Hippocampal formation (tissue), 2 donors: ENCODE measurements at regions not wholly inside any gene's neighbourhood (a gene's known extent, or its start where the extent isn't known, plus 50 kb on each side); places are given as distances from the start of the nearest gene placed in this dataset.

ENCODE experiments used
- DNase-seq, 2 donors: peaks; one replicate each; lab custom pipeline; 2025; lab: John Stamatoyannopoulos, UW

DNA sequence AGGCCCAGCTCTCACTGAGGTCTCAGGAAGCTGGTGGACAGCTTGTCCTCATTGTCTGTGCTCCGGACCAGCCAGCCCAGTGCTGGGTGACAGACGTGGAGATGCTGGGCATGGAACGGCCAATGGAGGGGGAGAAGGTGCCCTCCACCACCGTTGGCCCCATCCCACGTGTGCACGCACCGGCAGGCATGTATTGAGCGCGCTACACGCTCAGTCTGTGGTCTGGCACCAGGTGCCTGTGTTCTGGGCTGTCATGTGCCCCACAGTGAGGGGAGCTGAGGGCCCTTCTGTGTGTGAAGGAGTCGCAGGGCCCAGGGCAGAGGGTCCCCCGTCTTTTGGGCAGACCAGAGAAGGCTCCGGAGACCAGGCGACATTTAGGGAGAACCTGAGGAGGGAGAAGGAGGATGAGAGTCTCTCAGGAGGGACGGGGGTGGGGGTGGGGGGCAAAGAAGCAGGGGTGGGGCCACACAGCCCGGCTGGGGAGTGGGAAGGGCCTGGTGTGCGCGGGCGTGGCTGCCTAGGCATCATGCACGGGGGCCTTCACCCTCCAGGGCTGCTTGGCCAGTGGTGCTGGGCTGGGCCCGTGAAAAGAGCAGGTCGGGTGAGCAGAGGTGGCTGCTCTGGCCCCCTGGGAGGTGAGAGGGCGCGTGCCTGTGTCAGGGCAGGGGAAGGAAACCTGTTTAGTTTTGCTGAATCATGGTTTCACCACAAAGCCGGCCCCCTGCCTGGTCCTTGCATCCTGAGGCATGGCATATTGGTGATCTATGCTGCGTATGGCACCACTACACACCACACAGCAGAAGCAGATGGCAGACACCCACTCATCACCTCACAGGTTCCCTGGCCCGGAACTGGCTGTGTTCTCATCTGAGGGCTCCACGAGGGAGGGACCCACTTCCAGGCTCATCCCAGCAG, 86.7 kb upstream of the TTC34 start:
- DNase-seq = no peak

DNA sequence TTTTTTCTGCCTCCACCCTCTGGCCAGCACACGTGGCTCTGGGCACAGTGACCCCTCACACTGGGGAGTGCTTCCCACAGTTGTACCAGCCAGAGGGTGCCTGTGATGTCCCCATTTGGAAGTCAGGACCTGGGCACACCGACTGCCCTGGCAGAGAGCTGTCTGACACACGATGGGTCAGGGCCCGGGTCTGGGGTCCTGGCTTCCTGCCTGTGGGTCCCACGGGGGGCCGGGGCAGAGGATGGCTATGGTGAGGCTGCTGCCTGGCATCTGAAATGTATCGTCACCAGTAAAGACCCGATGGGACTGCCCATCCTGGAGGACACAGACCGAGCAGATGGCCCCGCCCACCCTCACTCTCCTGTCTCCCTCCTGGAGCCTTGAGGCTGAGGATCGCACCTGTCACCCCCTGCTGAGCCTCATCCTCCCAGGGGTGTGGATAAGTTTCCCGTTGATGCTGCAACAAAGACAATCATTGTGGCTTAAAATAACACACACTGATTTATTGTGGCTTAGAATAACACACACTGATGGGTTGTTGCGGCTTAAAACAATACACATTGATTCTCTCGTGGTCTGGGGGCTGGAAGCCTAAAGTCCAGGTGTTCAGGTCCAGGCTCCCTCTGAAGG, 88.8 kb upstream of the TTC34 start:
- no peak for DNase-seq

GRCh38 chr1:2891923-2892448, 90.5 kb upstream of the TTC34 start:
- DNase-seq = no peak

DNA sequence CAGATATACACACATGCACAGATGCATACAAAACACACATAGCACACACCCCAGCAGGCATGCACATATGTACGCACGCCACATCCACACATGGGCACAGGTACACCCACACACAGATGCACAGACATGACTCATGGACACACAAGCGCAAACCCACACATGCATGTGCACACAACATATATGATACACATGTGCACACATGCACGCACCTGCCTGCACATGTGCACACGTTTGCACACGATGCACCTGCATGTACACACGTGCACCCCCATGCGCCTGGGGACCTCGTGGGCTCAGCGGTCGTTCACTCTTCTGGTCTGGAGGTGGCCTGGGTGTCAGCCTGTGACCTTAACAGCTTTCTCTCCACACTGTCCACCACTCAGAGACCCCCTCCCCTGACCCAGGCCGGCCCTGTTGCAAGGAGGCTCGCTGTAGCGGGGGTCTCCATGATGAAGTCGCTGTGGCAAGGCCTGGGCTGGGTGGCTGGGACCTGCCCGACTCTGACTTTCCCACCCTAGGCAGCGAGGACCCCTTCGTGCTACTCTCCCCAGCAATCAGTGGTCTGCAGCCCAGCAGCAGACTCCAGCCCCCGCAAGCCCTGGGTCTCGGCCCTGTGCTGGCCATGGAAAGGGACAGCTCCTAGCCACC, 92.1 kb upstream of the TTC34 start:
- no peak for DNase-seq

GRCh38 chr1:2894381-2895041, 93.0 kb upstream of the TTC34 start:
- no peak for DNase-seq

GRCh38 chr1:2896824-2897223, 95.3 kb upstream of the TTC34 start:
- no peak for DNase-seq

DNA sequence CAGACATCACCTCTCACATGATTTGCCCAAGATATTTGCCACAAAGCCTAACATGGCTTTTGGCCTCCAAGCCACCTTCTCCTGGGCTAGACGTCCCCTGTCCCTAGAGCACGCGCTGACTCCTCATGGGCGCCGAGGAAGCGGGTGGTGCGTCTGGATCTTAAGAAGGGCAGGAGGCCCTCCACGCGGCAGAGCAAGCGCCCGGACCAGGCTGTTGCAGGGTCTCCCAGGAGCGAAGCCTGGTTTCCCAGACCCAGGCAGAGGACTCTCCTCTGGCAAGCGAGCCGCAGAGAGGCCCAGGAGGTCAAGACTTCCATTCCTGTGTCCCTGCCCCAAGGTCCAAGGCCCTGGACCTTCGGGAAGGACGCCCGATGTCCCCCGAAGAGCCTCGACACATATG, 101.7 kb upstream of the TTC34 start:
- no peak for DNase-seq

DNA sequence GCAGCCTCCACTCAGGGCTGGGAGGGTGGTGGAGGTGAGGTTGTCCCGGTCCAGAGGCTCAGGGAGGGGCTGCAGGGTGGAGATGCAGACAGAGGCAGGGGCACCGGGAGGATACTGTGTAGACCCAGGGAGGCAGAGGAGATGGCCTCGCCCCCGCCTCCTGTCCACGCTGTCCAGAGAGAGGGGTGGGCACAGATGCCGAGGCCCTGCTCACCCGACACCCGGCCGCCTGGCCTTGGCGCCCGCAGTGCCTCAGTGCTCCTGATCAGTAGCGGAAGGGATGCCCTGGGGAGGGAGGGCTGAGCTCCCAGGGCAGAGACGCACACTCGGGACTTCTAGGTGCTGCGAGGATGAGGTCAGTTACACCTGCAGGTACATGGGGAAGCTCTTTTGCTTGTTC, 102.7 kb upstream of the TTC34 start:
- DNase-seq = no peak

- no peak for DNase-seq
These were observed 103.9 kb upstream of the TTC34 start for GRCh38 chr1:2905356-2905755.

DNA sequence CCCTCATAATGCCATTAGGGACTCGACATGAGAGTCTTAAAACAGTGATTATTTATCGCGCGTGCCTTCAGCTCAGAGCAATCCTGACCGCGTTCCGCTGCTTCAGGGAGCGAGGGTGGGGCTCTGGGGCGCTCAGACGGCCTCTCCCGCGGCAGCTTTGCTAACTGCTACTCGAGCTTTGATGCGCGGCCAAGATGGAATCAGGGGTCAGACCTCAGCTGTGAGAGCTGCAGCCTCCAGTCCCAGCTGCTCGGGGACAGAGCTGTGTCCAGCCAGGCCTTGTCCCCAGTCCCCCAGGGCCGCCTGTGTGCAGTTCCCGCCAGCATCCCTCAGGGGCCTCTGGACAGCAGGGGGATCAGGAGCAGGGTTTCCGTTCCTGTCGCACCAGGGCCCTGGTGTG, 104.6 kb upstream of the TTC34 start:
- peak; percentile 5 to 27 for DNase-seq

DNA sequence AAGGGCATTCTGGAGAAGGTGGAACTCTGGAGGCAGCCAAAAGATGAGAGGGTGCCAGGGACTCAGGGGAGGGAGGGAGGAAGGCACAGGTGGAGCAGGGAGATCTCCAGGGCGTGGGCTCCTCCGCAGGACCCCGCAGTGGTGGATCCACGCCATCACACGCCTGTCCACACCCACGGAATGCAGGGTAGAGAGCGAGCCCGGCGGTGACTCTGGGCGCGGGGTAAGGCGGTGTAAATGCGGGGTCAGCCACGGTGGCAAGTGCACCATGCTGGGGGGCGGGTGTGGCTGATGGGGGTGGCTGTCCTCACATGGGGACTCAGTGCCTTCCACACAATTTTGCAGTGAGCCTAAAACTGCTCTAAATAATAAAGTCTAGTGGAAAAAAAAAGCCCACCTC, 105.1 kb upstream of the TTC34 start:
- DNase-seq = no peak

- DNase-seq = no peak
These were observed 105.6 kb upstream of the TTC34 start for GRCh38 chr1:2907051-2907450.

DNA sequence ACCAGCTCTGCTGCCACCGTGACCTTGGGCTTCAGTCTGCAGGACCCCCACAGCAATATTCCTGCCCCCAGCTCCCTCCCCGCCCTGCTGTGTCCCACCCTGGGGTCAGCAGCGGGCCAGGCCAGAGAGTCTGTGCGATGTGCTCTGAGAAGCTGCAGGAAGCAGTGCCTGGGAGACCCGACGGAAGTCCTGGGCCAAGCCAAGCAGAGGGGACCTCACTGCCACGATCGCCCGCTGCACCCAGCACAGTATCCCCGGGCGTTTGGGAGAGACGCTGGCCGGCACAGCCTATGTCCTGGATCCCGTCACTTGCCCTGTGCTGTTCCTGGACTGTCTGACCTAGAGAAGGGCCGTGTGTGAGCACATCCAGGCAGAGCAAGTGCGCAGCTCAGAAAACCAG, 106.6 kb upstream of the TTC34 start:
- no peak for DNase-seq

GRCh38 chr1:2908561-2908960, 107.1 kb upstream of the TTC34 start:
- DNase-seq = no peak

DNA sequence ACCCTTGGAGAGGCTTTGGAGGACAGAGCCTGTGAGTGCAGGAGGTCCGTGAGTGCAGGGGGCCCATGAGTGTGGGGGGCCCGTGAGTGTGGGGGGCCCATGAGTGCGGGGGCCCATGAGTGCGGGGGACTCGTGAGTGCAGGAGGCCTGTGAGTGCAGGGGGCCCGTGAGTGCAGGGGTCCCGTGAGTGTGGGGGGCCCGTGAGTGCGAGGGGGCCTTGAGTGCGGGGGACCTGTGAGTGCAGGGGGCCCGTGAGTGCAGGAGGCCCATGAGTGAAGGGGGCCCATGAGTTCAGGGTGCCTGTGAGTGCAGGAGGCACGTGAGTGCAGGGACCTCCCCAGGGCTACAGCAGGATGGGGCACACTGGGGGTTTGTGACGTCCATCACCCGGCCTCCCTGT, 108.3 kb upstream of the TTC34 start:
- DNase-seq = no peak

DNA sequence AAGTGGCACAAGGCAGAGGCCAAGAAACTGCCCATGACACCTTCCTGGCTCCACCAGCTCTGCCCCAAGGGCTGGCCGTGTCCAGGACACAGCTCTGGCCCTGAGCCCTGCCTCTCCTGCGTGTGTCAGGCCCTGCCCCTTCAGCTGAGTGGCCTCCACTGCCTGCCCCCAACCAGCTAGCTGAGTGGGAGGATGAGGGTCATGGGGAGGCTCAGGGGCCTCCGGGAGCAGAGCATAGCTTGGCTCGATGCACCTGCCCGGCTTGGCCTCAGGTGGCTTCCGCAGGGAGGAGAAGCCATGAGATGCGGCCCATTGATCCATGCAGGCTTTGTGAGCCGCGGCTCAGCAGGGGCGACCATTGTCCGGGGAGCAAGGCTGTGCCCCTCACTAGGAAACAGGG, 108.7 kb upstream of the TTC34 start:
- DNase-seq = no peak

- DNase-seq = no peak
These were observed 109.7 kb upstream of the ACTRT2 start for GRCh38 chr1:2911421-2912178.

DNA sequence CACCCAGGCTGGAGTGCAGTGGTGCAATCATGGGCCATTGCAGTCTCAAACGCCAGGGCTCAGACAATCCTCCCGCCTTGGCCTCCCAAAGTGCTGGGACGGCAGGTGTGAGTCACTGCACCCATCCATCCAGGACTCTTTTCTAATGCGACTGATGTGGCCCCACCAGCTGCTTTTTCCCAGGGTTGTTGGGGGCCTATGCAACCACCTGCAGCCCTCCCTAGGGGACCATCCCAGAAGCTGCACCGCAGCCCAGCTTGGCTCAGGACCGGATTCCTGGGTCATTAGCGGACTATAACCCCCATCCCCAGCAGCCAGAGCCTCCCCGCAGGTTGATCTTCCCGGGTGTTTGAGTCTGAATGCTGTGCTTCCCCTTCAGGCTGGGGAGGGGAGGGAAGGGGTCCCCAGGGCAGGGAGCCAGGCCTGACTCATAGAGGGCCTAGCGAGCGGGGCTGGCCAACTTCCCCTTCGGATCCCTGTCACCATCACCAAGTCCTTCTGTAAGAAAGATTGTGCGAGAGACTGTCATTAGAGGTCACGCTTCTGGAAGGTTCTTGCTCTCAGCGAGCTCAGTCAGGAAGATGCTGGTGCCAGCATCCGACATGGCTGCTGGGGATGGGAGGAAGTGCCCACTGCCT, 108.7 kb upstream of the ACTRT2 start:
- no peak for DNase-seq

DNA sequence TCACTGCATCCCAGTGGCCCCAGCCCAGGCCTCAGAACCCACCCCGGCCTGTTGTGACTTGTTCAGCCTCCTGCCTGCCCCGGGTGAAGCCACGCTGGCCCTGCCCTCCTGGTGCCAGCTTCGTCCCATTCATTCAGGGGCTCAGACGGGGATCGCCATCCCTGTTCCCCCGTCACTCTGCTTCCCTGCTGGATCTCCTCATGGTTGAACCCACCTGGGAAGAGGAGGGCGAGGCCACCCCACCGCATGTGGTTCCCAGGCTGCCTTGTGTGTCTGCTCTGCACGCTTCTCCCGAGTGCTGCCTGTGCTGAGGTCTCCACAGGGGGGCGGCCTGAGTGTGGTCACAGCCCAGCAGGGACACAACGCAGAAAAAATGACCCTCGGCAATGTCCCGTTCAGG, 108.2 kb upstream of the ACTRT2 start:
- no peak for DNase-seq

DNA sequence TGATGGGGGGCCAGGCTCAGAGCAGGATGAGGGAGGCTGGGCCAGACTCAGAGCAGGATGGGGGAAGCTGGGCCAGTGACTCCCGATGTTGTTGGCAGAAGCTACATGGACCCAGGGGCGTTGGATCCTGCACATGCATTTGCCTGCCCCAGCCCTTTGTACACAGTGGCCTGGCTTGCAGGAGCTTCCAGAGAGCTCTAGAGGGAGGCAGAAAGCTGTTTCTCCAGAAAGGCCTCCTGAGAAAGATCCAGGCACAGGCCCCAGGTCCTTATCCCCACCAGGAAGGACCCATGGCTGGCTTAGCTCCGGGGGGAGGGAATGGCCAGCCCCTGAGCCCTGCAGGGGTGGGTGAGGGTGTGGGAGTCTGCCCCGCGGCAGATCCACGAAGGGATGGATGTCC, 106.6 kb upstream of the ACTRT2 start:
- DNase-seq = peak; percentile 23 to 46

DNA sequence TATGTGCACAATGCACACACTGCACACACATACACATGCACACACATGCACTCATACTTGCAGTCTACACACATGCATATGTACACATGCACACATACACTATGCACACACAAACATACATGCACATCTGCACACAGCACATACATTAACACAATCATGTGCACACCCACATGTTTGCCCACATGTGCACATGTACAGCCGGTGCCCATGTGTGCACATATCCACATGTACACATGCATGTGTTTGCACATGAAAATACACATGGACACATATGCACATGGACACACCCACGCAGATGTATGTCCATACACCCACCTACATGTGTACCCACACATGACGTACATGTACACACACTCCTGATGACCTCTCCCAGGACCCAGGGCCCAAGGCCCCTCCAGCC, 105.1 kb upstream of the ACTRT2 start:
- DNase-seq = no peak
